Thyroid gland (tissue), 4 donors: ENCODE measurements at regions not wholly inside any gene's neighbourhood (a gene's known extent, or its start where the extent isn't known, plus 50 kb on each side); places are given as distances from the start of the nearest gene placed in this dataset.
"Not testable (repeated sequence)": the region's sequence is repeated elsewhere in the genome, so short reads cannot be mapped to it uniquely, and the experiment has no call there.

Source experiments
- DNase-seq, 2 donors: peaks; one replicate each; pipeline ENCODE4 v3.0.0-alpha.2; 2019
- H3K27ac ChIP-seq, 3 donors: fragments of 200-600 bp; sonication (generic); 1 replicate in 2 of 3; 2 replicates in 1 of 3; pipeline ENCODE4 v1.5.1; 2016 to 2019; ENCODE audit warnings: mild to moderate bottlenecking in 1 of 3, moderate library complexity in 1 of 3
- H3K27me3 ChIP-seq: fragments of 200-600 bp; sonication (generic); one replicate; pipeline ENCODE4 v1.5.1; 2019
- H3K36me3 ChIP-seq, 2 donors: fragments of 200-600 bp; sonication (generic); one replicate each; pipeline ENCODE4 v1.5.1; 2016 to 2019
- H3K4me1 ChIP-seq, 2 donors: fragments of 200-600 bp; sonication (generic); one replicate each; pipeline ENCODE4 v1.5.1; 2017 to 2019
- H3K4me3 ChIP-seq, 3 donors: fragments of 200-600 bp; sonication (generic); replicated peaks in 1 of 3; 1 replicate in 2 of 3; 2 replicates in 1 of 3; pipeline ENCODE4 v1.5.1; 2016; ENCODE audit warnings: mild to moderate bottlenecking in 1 of 3
- H3K9me3 ChIP-seq: fragments of 200-600 bp; sonication (generic); one replicate; pipeline ENCODE4 v1.5.1; 2017
- CTCF ChIP-seq, 6 experiments: fragments of 200-600 bp in 3 of 6; fragments of 450-650 bp in 3 of 6; sonication (generic) in 3 of 6; IDR thresholded peaks; one replicate each; pipeline ENCODE4 v1.5.1; 2016 to 2019; ENCODE audit warnings: antibody characterized with exemption in 6 of 6, mild to moderate bottlenecking in 2 of 6, inconsistent platforms in 1 of 6, moderate library complexity in 1 of 6
- POLR2A ChIP-seq, 2 donors: fragments of 450-650 bp; IDR thresholded peaks; one replicate each; pipeline ENCODE4 v1.6.1; 2017; ENCODE audit warnings: antibody characterized with exemption in 2 of 2, mild to moderate bottlenecking in 2 of 2, moderate library complexity in 1 of 2
- WGBS, 2 donors: methylation state at CpG; one replicate each; pipeline ENCODE4 v1.1.5; 2017; 5-methylcytosine and 5-hydroxymethylcytosine counted together
- intact Hi-C: fragments of 100-400 bp; cut with DNase I; formaldehyde crosslinking; loops from one replicate; pipeline ENCODE4 v1.15.1; 2023

DNA sequence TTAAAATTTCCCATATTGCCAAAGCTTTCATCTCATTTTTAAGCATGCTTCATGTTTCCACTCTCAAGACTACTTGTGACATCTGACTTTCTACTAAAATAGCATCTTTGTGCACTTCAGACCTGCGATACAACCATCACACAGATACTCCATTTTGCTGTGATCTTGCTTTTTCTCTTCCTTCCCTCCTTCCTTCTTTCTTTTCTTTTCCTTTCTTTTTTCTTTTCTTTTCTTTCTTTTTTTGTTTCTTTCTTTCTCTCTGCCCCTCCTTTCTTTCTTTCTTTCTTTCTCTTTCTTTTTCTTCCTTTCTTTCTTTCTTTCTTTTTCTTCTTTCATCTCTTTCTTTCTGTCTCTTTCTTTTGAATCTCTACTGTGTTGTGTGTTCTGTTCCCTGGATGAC lies 194.0 kb upstream of the KCND2 start:
- Histone ChIP-seq H3K4me1 (no peaks in the 10 kb centered on the region), H3K4me3 (no peak overlapping the region), H3K36me3 (no peaks in the 10 kb centered on the region), H3K27ac (no peak overlapping the region), H3K9me3 (no peaks in the 10 kb centered on the region), H3K27me3 (no peaks in the 10 kb centered on the region)
- no peak for DNase-seq
- intact Hi-C loops = no loop called here
- 62 to 70% methylated on average over 1 of the region's 1 CpG for WGBS, 2 donors
- TF ChIP-seq CTCF (IDR thresholded peaks at IDR 0.05) (no peak), POLR2A (IDR thresholded peaks at IDR 0.05) (no peak)

- TF ChIP-seq CTCF (IDR thresholded peaks at IDR 0.05) = no peak
- no peaks in the 10 kb centered on the region for H3K36me3 ChIP-seq
- WGBS, 2 donors = 33 to 51% methylated on average over 3 of the region's 3 CpGs
- no peaks in the 10 kb centered on the region for H3K4me1 ChIP-seq
- H3K4me3 ChIP-seq = no peak overlapping the region
- no peaks in the 10 kb centered on the region for H3K9me3 ChIP-seq
- H3K27me3 ChIP-seq = no peaks in the 10 kb centered on the region
- intact Hi-C loops = no loop called here
- no peak overlapping the region for H3K27ac ChIP-seq
- no peak for DNase-seq
These were observed 193.3 kb upstream of the KCND2 start for GRCh38 chr7:120079704-120080103.

GRCh38 chr7:120086468-120086867 lies 186.5 kb upstream of the KCND2 start:
- H3K27ac ChIP-seq, DNase-seq, H3K27me3 ChIP-seq, H3K4me1 ChIP-seq, H3K36me3 ChIP-seq, H3K4me3 ChIP-seq, H3K9me3 ChIP-seq, intact Hi-C loops: not testable (repeated sequence)
- WGBS, 2 donors = 90 to 92% methylated on average over 16 of the region's 16 CpGs

DNA sequence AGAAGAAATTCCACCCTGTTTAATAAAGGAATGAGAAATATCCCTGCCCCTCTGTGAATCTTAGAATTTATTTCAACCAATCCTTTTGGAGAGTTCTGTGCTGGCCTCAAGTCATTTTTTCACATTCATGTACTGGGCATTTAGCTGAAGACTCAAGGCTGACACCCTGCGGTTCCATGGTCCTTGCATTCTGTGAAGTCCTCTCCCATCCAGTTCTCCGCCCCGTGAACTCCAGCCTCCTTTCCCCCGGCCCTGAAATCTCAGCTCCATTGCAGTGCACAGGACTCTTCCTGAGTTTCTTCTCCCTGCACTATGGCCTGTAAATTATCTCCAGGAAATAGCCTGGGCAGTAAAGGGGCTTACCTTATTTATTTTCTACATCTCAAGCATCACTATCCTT lies 183.0 kb upstream of the KCND2 start:
- DNase-seq = no peak
- intact Hi-C loops = no loop called here
- H3K27ac ChIP-seq = no peak overlapping the region
- no peak overlapping the region for H3K4me3 ChIP-seq
- TF ChIP-seq CTCF (IDR thresholded peaks at IDR 0.05) (no peak), POLR2A (IDR thresholded peaks at IDR 0.05) (no peak)
- no peaks in the 10 kb centered on the region for H3K9me3 ChIP-seq
- no peaks in the 10 kb centered on the region for H3K27me3 ChIP-seq
- no peaks in the 10 kb centered on the region for H3K4me1 ChIP-seq
- 67 to 75% methylated on average over 4 of the region's 4 CpGs for WGBS, 2 donors
- H3K36me3 ChIP-seq = no peaks in the 10 kb centered on the region

DNA sequence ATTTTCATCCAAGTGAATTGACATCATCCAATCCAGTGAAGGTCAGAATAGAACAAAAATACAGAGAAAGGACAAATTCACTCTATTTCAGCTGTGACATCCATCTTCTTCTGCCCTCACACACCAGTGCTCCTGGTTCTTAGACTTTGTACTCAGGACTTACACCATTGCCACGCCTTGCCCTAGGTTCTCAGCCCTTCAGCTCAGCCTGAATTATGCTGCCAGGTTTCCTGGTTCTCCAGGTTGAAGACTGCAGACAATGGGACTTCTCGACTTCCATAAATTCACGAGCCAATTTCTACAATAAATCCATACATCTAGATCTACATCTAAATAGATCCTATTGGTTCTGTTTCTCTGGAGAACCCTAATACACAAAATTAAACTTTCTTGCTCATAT lies 181.2 kb upstream of the KCND2 start:
- H3K36me3 ChIP-seq = no peaks in the 10 kb centered on the region
- no peak overlapping the region for H3K4me3 ChIP-seq
- no peak for TF ChIP-seq CTCF (IDR thresholded peaks at IDR 0.05)
- no peak for TF ChIP-seq POLR2A (IDR thresholded peaks at IDR 0.05)
- H3K9me3 ChIP-seq = no peaks in the 10 kb centered on the region
- no peaks in the 10 kb centered on the region for H3K4me1 ChIP-seq
- WGBS, 2 donors = 88 to 89% methylated on average over 3 of the region's 3 CpGs
- intact Hi-C loops = no loop called here
- no peak overlapping the region for H3K27ac ChIP-seq
- DNase-seq = no peak
- H3K27me3 ChIP-seq = no peaks in the 10 kb centered on the region

- H3K36me3 ChIP-seq = no peaks in the 10 kb centered on the region
- no peak for DNase-seq
- TF ChIP-seq POLR2A (IDR thresholded peaks at IDR 0.05) (no peak), CTCF (IDR thresholded peaks at IDR 0.05) (no peak)
- no peaks in the 10 kb centered on the region for H3K4me1 ChIP-seq
- 68 to 74% methylated on average over 2 of the region's 2 CpGs for WGBS, 2 donors
- no peak overlapping the region for H3K27ac ChIP-seq
- no peak overlapping the region for H3K4me3 ChIP-seq
- intact Hi-C loops = no loop called here
- no peaks in the 10 kb centered on the region for H3K27me3 ChIP-seq
- H3K9me3 ChIP-seq = no peaks in the 10 kb centered on the region
These were observed 176.0 kb upstream of the KCND2 start for GRCh38 chr7:120097020-120097419.
